ENCODE measurements at regions not wholly inside any gene's neighbourhood (a gene's known extent, or its start where the extent isn't known, plus 50 kb on each side); places are given as distances from the start of the nearest gene placed in this dataset.

GRCh38 chr13:19090495-19090894 lies 91.1 kb downstream of the TUBA3C start:
- H3K4me3 ChIP-seq, result no peak overlapping the region
- no peak overlapping the region for H3K27ac ChIP-seq
- 97% methylated on average over 17 of the region's 17 CpGs for WGBS
- no peak for TF ChIP-seq CTCF (IDR thresholded peaks at IDR 0.05)
- no peak for TF ChIP-seq EP300 (IDR thresholded peaks at IDR 0.05)
- TF ChIP-seq POLR2A (IDR thresholded peaks at IDR 0.05), result no peak
- TF ChIP-seq POLR2AphosphoS5 (IDR thresholded peaks at IDR 0.05), result no peak
- DNase-seq (ENCODE audit: low spot score in 2 of 2), result no peak
- H3K4me1 ChIP-seq, result no peaks in the 10 kb centered on the region
- H3K9me3 ChIP-seq, result no peaks in the 10 kb centered on the region
- H3K27me3 ChIP-seq, result no peaks in the 10 kb centered on the region
- no peaks in the 10 kb centered on the region for H3K36me3 ChIP-seq

GRCh38 chr13:19089315-19089714 lies 92.3 kb downstream of the TUBA3C start:
- Histone ChIP-seq H3K36me3 (no peaks in the 10 kb centered on the region), H3K4me1 (no peaks in the 10 kb centered on the region), H3K4me3 (no peak overlapping the region), H3K27ac (no peak overlapping the region), H3K27me3 (no peaks in the 10 kb centered on the region), H3K9me3 (no peaks in the 10 kb centered on the region)
- WGBS, result 75% methylated on average over 6 of the region's 10 CpGs
- DNase-seq (ENCODE audit: low spot score in 2 of 2), result no peak
- TF ChIP-seq POLR2AphosphoS5 (IDR thresholded peaks at IDR 0.05) (no peak), CTCF (IDR thresholded peaks at IDR 0.05) (no peak), EP300 (IDR thresholded peaks at IDR 0.05) (no peak), POLR2A (IDR thresholded peaks at IDR 0.05) (no peak)

DNA sequence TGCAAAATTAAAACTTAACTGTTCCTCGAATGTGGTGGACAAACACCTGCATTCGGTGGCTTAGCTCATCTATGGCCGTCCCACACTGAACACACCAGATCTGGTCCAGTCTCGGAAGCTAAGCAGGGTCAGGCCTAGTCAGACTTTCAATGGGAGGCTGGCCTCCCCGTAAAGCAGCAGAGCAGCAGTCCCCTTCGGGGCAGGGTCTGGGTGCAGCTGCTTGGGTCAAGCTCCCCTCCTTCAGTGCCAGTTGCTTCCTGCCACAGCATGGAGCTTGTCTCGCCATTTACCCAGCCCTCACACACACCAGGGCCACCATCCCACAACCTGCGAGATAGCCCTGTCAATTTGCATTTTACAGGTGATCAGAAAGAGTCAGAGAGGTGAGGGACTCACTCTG lies 93.2 kb downstream of the TUBA3C start:
- H3K36me3 ChIP-seq, result no peaks in the 10 kb centered on the region
- TF ChIP-seq POLR2A (IDR thresholded peaks at IDR 0.05) (no peak), POLR2AphosphoS5 (IDR thresholded peaks at IDR 0.05) (no peak), EP300 (IDR thresholded peaks at IDR 0.05) (no peak), CTCF (IDR thresholded peaks at IDR 0.05) (no peak)
- DNase-seq (ENCODE audit: low spot score in 2 of 2), result no peak
- H3K27ac ChIP-seq, result no peak overlapping the region
- no peaks in the 10 kb centered on the region for H3K27me3 ChIP-seq
- no peak overlapping the region for H3K4me3 ChIP-seq
- H3K9me3 ChIP-seq, result no peaks in the 10 kb centered on the region
- WGBS, result 87% methylated on average over 8 of the region's 8 CpGs
- no peaks in the 10 kb centered on the region for H3K4me1 ChIP-seq

GRCh38 chr13:19085876-19086275 lies 95.7 kb downstream of the TUBA3C start:
- WGBS, result 89% methylated on average over 6 of the region's 12 CpGs
- no peak overlapping the region for H3K27ac ChIP-seq
- TF ChIP-seq CTCF (IDR thresholded peaks at IDR 0.05), result no peak
- TF ChIP-seq EP300 (IDR thresholded peaks at IDR 0.05), result no peak
- no peak for TF ChIP-seq POLR2A (IDR thresholded peaks at IDR 0.05)
- TF ChIP-seq POLR2AphosphoS5 (IDR thresholded peaks at IDR 0.05), result no peak
- H3K4me1 ChIP-seq, result no peaks in the 10 kb centered on the region
- H3K27me3 ChIP-seq, result no peaks in the 10 kb centered on the region
- H3K4me3 ChIP-seq, result no peak overlapping the region
- no peak for DNase-seq (ENCODE audit: low spot score in 2 of 2)
- no peaks in the 10 kb centered on the region for H3K9me3 ChIP-seq
- no peaks in the 10 kb centered on the region for H3K36me3 ChIP-seq

- TF ChIP-seq POLR2AphosphoS5 (IDR thresholded peaks at IDR 0.05) (no peak), POLR2A (IDR thresholded peaks at IDR 0.05) (no peak)
- H3K9me3 ChIP-seq, result no peaks in the 10 kb centered on the region
- no peak for DNase-seq (ENCODE audit: low spot score in 2 of 2)
- WGBS, result 56% methylated on average over 3 of the region's 3 CpGs
- H3K27ac ChIP-seq, result no peak overlapping the region
- no peak overlapping the region for H3K4me3 ChIP-seq
- no peaks in the 10 kb centered on the region for H3K36me3 ChIP-seq
- no peaks in the 10 kb centered on the region for H3K4me1 ChIP-seq
- no peaks in the 10 kb centered on the region for H3K27me3 ChIP-seq
Measured at GRCh38 chr13:19085258-19085657, 96.4 kb downstream of the TUBA3C start.

GRCh38 chr13:19083340-19083739 lies 98.3 kb downstream of the TUBA3C start:
- H3K27ac ChIP-seq, result no peak overlapping the region
- no peaks in the 10 kb centered on the region for H3K36me3 ChIP-seq
- H3K4me3 ChIP-seq, result no peak overlapping the region
- no peak for DNase-seq (ENCODE audit: low spot score in 2 of 2)
- H3K27me3 ChIP-seq, result no peaks in the 10 kb centered on the region
- WGBS, result 76% methylated on average over 3 of the region's 3 CpGs
- no peaks in the 10 kb centered on the region for H3K4me1 ChIP-seq
- no peak for TF ChIP-seq POLR2AphosphoS5 (IDR thresholded peaks at IDR 0.05)
- no peak for TF ChIP-seq CTCF (IDR thresholded peaks at IDR 0.05)
- no peak for TF ChIP-seq POLR2A (IDR thresholded peaks at IDR 0.05)
- no peak for TF ChIP-seq EP300 (IDR thresholded peaks at IDR 0.05)
- no peaks in the 10 kb centered on the region for H3K9me3 ChIP-seq
